ENCODE measurements at regions not wholly inside any gene's neighbourhood (a gene's known extent, or its start where the extent isn't known, plus 50 kb on each side); places are given as distances from the start of the nearest gene placed in this dataset.

- DNase-seq, result no peak
Measured at GRCh38 chr7:26101361-26102151, 50.4 kb upstream of the NFE2L3 start.

GRCh38 chr7:26102176-26102575, 49.8 kb upstream of the NFE2L3 start:
- DNase-seq, result no peak

Measured in NCI-H345 (cell line).